GM10266 (cell line): ENCODE measurements at regions not wholly inside any gene's neighbourhood (a gene's known extent, or its start where the extent isn't known, plus 50 kb on each side); places are given as distances from the start of the nearest gene placed in this dataset.

Source experiments
- DNase-seq: peaks from one replicate; pipeline ENCODE4 v3.0.0; 2012; ENCODE audit errors: extremely low spot score
- TF ChIP-seq, protein P1 (sequence below): IDR thresholded peaks from 2 replicates; pipeline ENCODE4 v1.5.1; 2012; ENCODE audit warnings: mild to moderate bottlenecking, low read depth; ENCODE audit not compliant: control insufficient read depth, insufficient read depth; ENCODE audit errors: missing control alignments

DNA sequence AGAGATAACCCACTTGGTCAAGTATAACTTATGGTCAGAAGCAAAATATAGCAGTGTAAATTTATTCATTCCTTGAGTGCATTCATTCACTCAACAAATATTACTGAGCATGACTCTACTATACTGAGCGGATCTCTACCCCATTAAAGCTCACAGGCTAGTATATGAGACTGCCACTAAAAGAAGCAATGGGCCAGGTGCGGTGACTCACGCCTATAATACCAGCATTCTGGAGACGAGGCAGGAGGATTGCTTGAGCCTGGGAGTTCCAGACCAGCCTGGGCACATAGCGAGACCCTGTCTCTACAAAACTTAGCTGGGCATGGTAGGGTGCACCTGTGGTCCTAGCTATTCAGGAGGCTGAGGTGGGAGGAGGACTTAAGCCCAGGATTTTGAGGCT is 197.6 kb upstream of the BLID start:
- no peak for DNase-seq
- TF ChIP-seq, protein P1, sequence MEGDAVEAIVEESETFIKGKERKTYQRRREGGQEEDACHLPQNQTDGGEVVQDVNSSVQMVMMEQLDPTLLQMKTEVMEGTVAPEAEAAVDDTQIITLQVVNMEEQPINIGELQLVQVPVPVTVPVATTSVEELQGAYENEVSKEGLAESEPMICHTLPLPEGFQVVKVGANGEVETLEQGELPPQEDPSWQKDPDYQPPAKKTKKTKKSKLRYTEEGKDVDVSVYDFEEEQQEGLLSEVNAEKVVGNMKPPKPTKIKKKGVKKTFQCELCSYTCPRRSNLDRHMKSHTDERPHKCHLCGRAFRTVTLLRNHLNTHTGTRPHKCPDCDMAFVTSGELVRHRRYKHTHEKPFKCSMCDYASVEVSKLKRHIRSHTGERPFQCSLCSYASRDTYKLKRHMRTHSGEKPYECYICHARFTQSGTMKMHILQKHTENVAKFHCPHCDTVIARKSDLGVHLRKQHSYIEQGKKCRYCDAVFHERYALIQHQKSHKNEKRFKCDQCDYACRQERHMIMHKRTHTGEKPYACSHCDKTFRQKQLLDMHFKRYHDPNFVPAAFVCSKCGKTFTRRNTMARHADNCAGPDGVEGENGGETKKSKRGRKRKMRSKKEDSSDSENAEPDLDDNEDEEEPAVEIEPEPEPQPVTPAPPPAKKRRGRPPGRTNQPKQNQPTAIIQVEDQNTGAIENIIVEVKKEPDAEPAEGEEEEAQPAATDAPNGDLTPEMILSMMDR = no peak

DNA sequence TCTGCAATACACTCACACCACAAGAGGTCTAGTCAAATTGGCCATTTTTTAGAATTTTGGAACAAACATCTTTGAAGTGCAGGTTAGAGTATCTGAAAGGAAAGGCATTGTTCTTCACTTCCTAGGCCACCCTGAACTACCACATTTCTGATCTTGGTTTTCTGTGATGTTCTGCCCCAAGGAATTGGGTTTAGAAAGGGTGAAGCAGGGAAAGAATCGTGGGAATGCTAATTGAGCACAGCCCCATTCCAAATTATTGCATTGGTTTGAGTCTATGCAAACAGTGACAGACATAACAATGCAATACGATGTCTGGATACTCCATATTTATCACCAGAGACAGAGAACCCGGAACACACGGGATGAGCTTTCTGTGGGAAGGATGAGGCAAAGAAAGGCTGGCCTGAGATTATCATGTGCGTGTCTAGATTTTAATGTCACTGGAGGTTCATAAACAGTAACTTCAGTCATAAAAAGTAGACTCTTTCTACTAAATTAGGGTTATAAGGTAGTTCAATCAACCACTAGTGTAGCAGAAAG is 195.3 kb upstream of the BLID start:
- no peak for DNase-seq
- TF ChIP-seq, protein P1 = no peak

DNA sequence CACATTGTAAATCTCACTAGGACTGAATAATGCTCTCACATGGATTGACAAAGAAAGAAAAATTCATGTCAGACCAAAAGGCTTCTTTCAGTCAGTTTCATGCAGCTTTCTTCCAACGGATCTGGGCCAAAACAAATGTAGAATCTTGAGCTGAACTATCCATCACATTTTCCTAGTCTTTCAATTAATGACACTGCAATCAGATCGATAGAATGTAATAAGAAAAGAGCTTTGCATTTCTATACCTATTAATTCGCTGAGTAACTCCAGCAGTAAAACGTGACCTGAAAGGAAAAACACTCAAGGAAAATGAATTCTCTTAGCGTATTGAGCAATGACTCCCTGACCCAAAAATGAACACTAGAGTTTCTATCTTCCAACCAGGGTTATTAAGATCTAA is 194.8 kb upstream of the BLID start:
- TF ChIP-seq, protein P1 = no peak
- no peak for DNase-seq

DNA sequence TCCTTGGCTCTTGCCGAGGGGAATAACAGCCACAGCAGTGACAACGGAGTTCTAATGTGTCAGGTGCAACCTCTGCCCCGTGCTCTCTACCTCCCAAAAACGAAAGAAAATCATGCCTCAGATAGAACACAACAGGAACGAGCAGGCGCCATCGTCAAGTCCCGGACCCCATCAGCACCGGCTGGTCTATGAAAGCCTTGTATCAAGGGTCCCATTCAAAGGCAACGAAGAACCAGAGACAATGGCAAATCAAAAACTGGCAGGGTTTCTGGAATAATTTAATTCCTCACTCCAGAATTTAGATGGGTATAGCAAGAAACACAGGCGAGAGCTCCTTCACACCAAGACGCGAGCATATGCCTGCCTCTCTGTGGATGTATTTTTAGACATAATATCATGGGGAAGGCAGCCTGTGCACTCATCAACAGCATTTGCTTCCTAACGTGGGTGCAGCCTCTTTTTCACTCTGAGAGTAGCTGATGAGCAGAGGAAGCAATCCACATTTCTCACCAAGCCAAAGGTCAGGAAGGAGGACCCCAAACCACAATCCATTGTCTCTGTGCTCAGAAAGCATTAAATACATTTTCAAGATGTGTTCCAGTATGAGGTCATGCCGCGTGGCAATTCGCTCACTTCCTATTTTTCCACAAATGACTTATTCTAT is 193.4 kb upstream of the BLID start:
- DNase-seq = no peak
- TF ChIP-seq, protein P1 = no peak

DNA sequence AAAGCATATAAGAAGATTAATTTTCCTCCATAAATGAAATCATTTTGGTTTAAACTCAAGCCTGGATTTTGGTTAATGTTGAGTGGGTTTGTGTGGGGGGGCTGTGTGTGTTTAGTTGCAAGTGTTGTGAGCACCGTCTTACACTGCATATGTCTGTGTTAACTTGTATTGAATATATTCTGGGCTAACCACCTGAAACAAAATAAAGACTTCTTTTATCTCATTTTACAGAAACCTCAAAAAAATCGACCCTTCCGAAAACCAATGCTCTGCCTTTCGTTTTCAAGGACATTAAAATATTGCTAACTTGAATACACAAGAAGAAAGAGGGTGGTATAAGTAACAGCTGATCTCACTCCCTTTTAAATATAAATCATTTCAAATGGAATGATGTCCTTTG is 192.2 kb upstream of the BLID start:
- TF ChIP-seq, protein P1 = no peak
- no peak for DNase-seq

DNA sequence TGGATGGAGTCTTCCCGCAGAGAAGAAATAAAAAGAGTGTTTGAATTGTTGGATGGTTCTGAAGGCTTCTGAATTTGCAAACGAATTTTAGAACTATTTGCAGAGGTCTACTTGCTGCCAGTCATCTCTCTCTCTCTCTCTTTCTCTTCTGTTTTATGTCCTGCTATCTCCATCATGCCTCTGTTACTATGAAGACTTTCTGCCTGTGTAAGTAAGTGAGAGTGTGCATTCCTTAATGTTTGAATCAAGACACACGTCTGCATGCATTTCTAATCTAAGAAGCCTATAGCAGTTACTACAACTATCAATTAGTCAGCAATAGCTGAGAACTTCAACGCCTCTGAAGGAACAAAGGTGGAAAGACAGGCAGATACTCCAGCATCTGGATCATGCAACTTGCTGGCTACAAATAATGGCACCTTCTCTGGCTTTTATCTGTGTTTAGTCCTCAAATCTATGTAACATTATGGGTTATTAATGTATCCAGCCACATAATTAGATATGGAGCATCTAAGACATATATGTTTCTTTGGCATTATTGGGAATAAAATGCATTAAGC is 191.5 kb upstream of the BLID start:
- DNase-seq = no peak

More for the DNA sequence above, 191.5 kb upstream of the BLID start:
- TF ChIP-seq, protein P1 = no peak
